HG02798 (cell line): ENCODE measurements at regions not wholly inside any gene's neighbourhood (a gene's known extent, or its start where the extent isn't known, plus 50 kb on each side); places are given as distances from the start of the nearest gene placed in this dataset.
"Not testable (repeated sequence)": the region's sequence is repeated elsewhere in the genome, so short reads cannot be mapped to it uniquely, and the experiment has no call there.

Experiments used
- ATAC-seq: cut with Tn5 transposase; IDR thresholded peaks from one replicate; pipeline ENCODE4 v1.9.1; 2021; ENCODE audit warnings: mild to moderate bottlenecking; ENCODE audit not compliant: unreplicated experiment, poor library complexity

GRCh38 chr14:99995700-99996356 lies 69.4 kb upstream of the EVL start:
- peak; percentile 98 for ATAC-seq

GRCh38 chr14:99996951-99997571 lies 68.2 kb upstream of the EVL start:
- ATAC-seq: no peak

GRCh38 chr14:100000398-100000797 lies 64.8 kb upstream of the EVL start:
- not testable (repeated sequence) for ATAC-seq

GRCh38 chr14:100004392-100004791 lies 60.8 kb upstream of the EVL start:
- ATAC-seq: no peak

GRCh38 chr14:100007254-100007653 lies 58.0 kb upstream of the EVL start:
- ATAC-seq: no peak

- not testable (repeated sequence) for ATAC-seq
These were observed 55.4 kb upstream of the EVL start for GRCh38 chr14:100009802-100010201.

- ATAC-seq: no peak
These were observed 54.5 kb upstream of the EVL start for GRCh38 chr14:100010679-100011078.

- ATAC-seq: no peak
These were observed 53.4 kb upstream of the EVL start for GRCh38 chr14:100011628-100012325.

- ATAC-seq: no peak
These were observed 52.5 kb upstream of the EVL start for GRCh38 chr14:100012478-100013327.

- peak; percentile 83 for ATAC-seq
These were observed 50.0 kb upstream of the EVL start for GRCh38 chr14:100015251-100015655.
